HG02642 (cell line): ENCODE measurements at regions not wholly inside any gene's neighbourhood (a gene's known extent, or its start where the extent isn't known, plus 50 kb on each side); places are given as distances from the start of the nearest gene placed in this dataset.
"Not testable (repeated sequence)": the region's sequence is repeated elsewhere in the genome, so short reads cannot be mapped to it uniquely, and the experiment has no call there.

Experiments
- ATAC-seq: cut with Tn5 transposase; IDR thresholded peaks from one replicate; pipeline ENCODE4 v1.9.1; 2021; ENCODE audit warnings: mild to moderate bottlenecking; ENCODE audit not compliant: unreplicated experiment, poor library complexity

GRCh38 chr16:75971334-75971733, 245.0 kb upstream of the CPHXL start:
- ATAC-seq: no peak

DNA sequence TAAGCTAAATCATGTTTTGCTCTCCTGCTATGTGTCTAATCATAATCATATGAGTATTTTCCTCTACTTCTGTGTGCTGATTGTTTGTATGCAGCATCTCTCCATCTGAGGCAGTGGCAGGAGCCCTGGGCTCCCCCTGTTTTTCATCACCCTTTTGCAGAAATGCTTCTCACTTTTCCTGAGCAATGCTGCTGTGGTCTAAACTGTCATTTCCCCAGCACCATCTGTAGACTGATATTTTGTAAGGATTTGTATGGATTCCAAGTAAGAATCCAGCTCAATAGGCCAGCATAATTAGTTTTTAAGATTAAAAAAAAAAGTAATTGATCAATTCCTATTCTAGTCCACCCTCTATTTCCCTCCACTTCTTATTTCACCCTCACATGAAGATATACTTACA, 257.0 kb upstream of the CPHXL start:
- ATAC-seq: no peak

DNA sequence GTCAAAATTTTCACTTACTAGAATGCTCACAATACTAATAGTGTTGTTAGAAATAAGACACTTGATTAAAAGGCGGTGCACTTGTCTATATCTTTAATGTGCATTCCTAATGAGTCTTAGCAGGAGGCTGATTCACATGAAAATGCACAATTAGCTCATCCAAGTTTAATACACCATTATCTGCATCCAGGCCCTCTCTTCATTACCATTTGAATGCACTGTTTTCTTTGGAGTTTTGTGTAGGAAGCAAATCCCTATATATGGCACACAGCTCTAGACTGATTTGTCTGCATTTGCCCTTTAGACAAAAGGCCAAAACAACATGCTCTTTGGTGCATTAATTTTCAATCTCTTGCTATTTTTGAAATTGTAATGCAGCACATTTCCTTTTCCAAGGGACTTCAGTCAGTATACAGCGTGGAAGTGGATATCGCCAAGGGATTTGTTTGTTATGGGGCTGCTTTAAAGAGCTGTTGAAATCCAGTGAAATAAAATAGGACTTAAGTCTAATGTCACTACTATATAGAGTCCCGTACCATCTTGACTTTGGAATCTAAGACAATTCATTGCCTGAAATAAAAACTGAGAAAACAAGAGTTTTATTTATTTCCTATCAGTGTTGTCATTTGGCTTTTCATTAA, 257.6 kb upstream of the CPHXL start:
- ATAC-seq: no peak

- no peak for ATAC-seq
Observed at GRCh38 chr16:75987323-75987722, 261.0 kb upstream of the CPHXL start.

GRCh38 chr16:75996491-75996890, 270.2 kb upstream of the CPHXL start:
- ATAC-seq: no peak

DNA sequence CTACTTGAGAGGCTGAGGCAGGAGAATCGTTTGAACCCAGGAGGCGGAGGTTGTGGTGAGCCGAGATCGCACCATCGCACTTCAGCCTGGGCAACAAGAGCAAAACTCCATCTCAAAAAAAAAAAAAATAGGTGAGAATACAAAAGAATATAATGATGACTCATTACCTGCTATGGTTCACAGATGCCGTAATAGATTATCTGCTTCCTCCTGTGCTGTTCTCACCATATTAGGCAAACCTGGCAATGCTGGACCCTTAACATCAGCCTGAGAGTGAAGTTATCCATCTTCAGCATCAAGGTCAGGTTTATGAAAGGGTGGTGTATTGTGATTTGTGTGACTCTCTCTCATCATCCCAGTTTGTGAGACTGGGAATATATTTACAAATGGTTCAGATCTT, 271.3 kb upstream of the CPHXL start:
- ATAC-seq: no peak

DNA sequence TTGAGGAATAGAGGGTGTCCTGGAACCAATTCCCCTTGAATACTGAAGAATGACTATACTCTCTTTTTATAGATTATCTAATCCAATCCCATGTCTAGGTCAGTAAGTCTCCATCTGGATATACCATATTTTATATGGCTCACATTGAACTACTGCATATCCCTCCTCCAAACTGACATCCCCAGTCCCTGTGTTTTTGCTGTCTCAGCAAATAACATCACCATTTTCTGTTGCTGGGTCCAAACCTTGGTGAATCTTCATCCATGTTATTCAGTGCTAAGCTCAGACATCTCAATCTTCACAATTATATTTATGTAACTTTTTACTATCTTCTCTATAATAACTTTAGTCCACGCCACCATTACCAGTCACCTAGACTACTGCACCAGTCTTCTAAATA, 269.6 kb upstream of the CNTNAP4 start:
- no peak for ATAC-seq

DNA sequence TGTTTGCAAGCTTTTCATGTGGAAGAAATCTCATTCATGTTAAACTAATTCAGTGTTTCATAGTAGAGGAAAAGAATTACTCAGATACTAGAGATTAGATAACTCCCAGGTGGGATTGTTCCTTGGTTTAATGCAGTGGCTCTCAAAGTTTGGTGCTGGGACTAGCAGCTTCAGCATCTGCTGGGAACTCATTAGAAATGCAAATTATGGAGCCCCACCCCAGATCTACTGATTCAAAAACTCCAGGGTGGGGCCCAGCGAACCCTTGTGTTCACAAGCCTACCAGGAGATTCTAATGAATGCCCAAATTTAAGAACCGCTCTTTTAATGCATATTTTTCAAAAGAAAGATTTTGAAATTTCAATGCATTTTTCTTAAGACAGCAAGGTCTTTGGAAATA, 253.4 kb upstream of the CNTNAP4 start:
- no peak for ATAC-seq

DNA sequence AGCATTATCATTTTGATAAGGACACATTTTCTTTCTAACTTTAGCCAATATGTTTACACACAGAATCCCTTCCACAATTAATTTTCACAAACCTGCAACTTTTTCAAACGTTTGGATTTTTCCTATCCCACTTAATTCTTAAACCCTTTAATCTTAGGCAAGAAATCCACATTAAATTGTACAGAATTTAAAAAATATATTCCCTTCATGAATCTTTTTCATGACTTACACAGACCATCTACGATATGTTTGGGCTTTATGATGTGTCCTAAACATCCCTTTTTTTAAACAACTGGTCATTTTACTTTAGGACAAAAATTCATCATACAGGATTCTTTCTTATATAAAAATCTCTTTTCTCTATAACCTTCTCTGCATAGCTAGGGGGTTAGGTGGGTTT, 241.5 kb upstream of the CNTNAP4 start:
- no peak for ATAC-seq

DNA sequence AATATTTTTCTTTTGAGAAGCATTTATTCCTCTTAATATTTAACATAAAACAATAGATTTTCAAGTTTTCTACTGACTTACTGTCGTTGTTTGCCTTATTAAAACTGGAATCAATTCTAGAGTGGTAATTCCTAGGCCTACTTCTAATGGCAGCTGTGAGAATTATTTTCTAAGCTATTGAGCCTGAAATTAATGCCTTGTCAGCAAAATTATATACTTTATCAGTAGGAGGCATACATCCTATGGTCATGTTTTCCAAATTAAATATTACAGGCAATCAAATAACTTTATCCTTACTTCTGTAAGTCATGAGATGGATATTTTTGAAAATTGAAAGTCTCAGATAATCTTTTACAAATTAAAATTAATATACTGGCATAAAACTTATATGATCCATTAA, 239.1 kb upstream of the CNTNAP4 start:
- ATAC-seq: no peak

- no peak for ATAC-seq
Observed at GRCh38 chr16:76052725-76053124, 224.5 kb upstream of the CNTNAP4 start.

DNA sequence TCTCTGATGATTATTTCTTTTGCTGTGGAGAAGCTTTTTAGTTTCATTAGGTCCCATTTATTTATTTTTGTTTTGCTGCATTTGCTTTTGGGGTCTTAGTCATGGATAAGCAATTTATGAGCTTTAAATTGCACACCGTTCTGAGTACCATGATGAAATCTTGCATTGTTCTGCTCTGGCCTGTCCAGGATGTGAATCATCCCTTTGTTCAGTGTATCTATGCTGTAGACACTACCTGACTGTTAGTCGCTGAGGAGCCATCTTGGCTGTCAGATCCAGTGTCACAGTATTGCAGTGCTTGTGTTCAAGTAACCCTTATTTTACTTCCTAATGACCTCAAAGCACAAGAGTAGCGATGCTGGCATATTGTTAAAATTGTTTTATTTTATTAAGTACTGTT, 218.0 kb upstream of the CNTNAP4 start:
- ATAC-seq: no peak

DNA sequence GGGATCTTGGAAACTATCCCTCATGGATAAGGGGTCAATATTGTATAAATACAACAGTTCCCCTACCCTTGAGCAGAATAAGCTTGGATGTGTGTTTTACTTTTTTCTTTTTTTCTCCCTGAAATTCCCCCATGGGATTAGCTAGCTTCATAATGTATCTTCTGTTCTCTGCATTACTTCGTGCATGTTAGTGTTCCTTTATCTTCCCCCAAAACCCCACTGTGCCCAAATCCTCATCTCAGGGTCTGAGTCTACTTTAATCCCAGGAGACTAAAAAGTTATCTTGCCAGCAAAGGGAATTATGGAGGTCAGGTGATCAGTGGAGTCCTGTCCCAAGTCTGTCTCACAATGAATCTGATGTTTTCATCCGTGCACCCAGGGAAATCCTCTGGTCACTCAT, 217.5 kb upstream of the CNTNAP4 start:
- no peak for ATAC-seq

- no peak for ATAC-seq
Observed at GRCh38 chr16:76071690-76072089, 205.5 kb upstream of the CNTNAP4 start.

DNA sequence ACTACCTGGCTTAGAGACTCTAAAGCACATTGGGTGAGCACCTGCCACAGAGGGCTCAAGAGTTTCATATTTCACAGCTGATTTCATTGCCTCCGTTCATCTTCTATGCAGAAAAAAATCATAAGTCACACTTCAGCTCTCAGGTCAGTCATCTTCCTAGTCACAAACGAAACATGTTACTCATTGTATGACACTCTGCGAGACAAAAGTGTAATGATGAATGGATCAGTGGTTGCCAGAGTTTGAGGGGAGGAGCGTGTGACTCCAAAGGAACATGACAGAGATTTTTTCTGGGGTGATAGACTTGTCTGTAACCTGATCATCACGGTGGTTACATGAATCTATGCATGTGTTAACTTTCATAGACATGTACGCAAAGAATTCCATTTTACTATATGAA, 195.2 kb upstream of the CNTNAP4 start:
- ATAC-seq: no peak

DNA sequence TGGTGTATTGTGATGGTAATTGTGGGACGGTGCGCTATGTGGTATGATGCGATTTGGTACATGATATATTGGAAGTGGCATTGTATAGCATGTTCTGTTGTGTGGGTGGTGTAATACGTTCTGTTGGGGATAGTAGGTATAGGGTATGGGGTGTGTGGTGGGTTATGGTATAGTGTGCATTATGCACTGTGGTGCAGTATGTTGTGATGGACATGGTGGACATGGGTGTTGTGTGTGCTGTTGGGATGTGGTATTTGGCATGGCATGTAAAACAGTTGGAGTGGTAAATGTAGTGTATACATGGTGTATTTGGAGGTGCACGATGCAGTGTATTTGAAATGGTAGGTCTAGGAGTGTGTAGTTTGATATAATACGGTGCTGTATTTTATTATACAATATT, 170.6 kb upstream of the CNTNAP4 start:
- ATAC-seq: no peak

DNA sequence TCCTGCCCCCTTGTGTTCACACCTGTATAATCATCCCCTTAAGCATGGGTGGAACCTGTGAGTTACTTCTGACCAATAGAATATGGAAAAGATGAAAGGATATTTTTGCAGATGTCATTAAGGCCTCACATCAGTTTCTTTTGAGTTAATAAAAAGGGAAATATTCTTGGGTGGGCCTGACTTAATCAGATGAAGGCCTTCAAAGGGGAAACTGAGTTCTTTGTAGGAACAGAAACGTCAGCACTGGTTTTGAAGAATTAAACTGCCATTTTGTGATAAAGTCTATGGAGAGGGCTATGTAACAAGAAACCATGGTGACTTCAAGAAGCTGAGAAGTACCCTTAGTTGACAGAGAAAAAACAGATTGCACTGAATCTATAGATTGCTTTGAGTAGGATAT, 168.7 kb upstream of the CNTNAP4 start:
- ATAC-seq: no peak

DNA sequence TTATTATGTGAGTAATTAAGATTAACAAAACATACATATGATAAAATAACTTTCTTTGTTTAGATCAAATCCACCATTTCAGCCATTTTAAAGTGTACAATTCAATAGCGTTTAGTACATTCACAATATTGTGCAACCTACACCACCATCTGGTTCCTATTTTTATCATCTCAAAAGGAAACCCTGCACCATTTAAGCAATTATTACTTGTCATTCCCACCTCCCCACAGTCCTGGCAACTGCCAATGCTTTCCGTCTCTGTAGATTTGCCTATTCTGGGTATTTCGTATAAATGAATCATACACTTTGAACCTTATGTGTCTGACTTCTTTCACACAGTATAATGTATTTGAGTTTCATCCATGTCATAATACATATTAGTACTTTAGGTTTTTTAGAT, 162.5 kb upstream of the CNTNAP4 start:
- ATAC-seq: no peak

DNA sequence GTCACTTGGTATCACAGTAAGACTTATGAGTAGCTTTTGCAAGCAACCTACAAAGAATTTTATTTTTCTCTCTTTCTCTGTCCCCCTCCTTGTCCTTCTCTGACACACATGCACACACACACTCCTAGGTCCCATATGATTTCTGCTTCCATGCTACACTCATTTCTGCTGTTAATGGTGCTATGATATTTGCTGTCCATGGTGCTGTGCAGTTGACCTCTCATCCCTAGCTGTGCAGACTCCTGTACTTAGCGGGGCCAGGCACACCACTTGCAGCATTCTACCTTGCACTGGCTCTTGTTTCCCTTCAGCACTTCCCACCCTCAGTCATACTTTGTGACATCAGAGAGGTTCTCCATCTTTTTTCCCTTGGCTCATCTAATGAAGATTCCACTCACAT, 158.9 kb upstream of the CNTNAP4 start:
- ATAC-seq: no peak

- no peak for ATAC-seq
Observed at GRCh38 chr16:76121636-76122035, 155.6 kb upstream of the CNTNAP4 start.

DNA sequence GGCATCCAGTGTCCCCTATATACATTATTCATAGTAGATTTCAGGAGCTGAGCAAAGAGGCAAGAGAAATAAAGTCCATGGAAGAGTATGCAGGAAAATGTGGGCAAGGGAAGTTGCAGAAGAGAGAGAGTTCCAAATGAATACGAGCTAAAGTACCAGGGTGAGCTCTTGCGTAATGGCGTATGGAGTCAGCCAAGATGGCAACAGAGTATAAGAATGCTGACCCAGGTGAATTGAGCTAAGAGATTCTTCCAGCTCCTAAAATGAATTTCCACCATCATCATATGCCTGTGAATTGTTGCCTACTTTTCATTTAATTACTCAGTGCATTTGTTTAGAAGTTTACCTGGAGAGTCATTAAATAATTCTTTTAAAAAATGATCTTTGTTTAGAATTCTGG, 153.2 kb upstream of the CNTNAP4 start:
- ATAC-seq: no peak

DNA sequence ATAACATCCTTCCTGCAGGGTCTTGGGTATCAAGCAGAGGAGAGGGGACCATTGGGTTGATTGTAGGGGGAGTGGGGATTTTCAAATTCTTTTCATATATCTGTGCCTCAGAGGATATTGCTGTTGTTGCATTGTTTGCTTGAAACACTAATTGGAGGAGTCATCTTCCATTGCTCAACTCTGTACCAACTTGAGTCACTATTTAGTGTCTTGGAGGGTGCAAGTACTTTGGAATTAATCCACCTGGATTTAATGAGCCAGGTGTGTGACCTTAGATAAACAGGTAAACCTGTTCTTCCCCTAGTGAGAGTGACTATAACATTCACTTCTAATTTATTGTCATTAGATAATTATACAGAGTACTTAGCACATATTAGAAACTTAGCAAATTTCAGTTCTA, 151.3 kb upstream of the CNTNAP4 start:
- ATAC-seq: no peak

DNA sequence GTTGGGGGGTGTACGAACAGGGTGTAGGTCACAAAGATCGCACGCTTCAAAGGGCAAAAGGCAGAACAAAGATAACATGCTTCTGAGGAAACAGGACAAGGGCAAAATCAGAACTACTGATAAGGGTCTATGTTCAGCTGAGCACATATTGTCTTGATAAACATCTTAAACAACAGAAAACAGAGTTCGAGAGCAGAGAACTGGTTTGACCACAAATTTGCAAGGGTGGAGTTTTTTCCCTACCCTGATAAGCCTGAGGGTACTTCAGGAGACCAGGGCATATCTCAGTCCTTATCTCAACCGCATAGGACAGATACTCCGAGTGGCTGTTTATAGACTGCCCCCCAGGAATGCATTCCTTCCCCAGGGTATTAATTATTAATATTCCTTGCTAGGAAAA, 139.1 kb upstream of the CNTNAP4 start:
- ATAC-seq: not testable (repeated sequence)
